ENCODE measurements at regions not wholly inside any gene's neighbourhood (a gene's known extent, or its start where the extent isn't known, plus 50 kb on each side); places are given as distances from the start of the nearest gene placed in this dataset.

- H3K4me3 ChIP-seq (ENCODE audit: low read depth, low read length), result no peak overlapping the region
- no peak overlapping the region for H3K27ac ChIP-seq (ENCODE audit: low read depth, low read length)
- no peaks in the 10 kb centered on the region for H3K4me1 ChIP-seq (ENCODE audit: control insufficient read depth, insufficient read depth, low read length, unreplicated experiment)
- no peaks in the 10 kb centered on the region for H3K79me2 ChIP-seq (ENCODE audit: control insufficient read depth, insufficient read depth, low read length, unreplicated experiment)
- no peak overlapping the region for H2AFZ ChIP-seq (ENCODE audit: low read length, unreplicated experiment)
- H3K27me3 ChIP-seq (ENCODE audit: insufficient read depth, low read length), result no peaks in the 10 kb centered on the region
- no peaks in the 10 kb centered on the region for H3K36me3 ChIP-seq (ENCODE audit: insufficient read depth, low read length)
These were observed 96.2 kb upstream of the TSHZ3 start for GRCh38 chr19:31445406-31445805.

GRCh38 chr19:31448221-31448657, 99.0 kb upstream of the TSHZ3 start:
- Histone ChIP-seq H2AFZ (ENCODE audit: low read length, unreplicated experiment) (no peak overlapping the region), H3K4me1 (ENCODE audit: control insufficient read depth, insufficient read depth, low read length, unreplicated experiment) (no peaks in the 10 kb centered on the region), H3K79me2 (ENCODE audit: control insufficient read depth, insufficient read depth, low read length, unreplicated experiment) (no peaks in the 10 kb centered on the region), H3K27me3 (ENCODE audit: insufficient read depth, low read length) (no peaks in the 10 kb centered on the region), H3K36me3 (ENCODE audit: insufficient read depth, low read length) (no peaks in the 10 kb centered on the region), H3K4me3 (ENCODE audit: low read depth, low read length) (no peak overlapping the region), H3K27ac (ENCODE audit: low read depth, low read length) (no peak overlapping the region)

- H3K4me3 ChIP-seq (ENCODE audit: low read depth, low read length), result no peak overlapping the region
- H2AFZ ChIP-seq (ENCODE audit: low read length, unreplicated experiment), result no peak overlapping the region
- H3K27me3 ChIP-seq (ENCODE audit: insufficient read depth, low read length), result no peaks in the 10 kb centered on the region
- H3K79me2 ChIP-seq (ENCODE audit: control insufficient read depth, insufficient read depth, low read length, unreplicated experiment), result no peaks in the 10 kb centered on the region
- H3K4me1 ChIP-seq (ENCODE audit: control insufficient read depth, insufficient read depth, low read length, unreplicated experiment), result no peaks in the 10 kb centered on the region
- no peaks in the 10 kb centered on the region for H3K36me3 ChIP-seq (ENCODE audit: insufficient read depth, low read length)
- no peak overlapping the region for H3K27ac ChIP-seq (ENCODE audit: low read depth, low read length)
These were observed 100.1 kb upstream of the TSHZ3 start for GRCh38 chr19:31449379-31449778.

- H3K27ac ChIP-seq (ENCODE audit: low read depth, low read length), result no peak overlapping the region
- H2AFZ ChIP-seq (ENCODE audit: low read length, unreplicated experiment), result no peak overlapping the region
- no peaks in the 10 kb centered on the region for H3K4me1 ChIP-seq (ENCODE audit: control insufficient read depth, insufficient read depth, low read length, unreplicated experiment)
- H3K4me3 ChIP-seq (ENCODE audit: low read depth, low read length), result no peak overlapping the region
- no peaks in the 10 kb centered on the region for H3K36me3 ChIP-seq (ENCODE audit: insufficient read depth, low read length)
- no peaks in the 10 kb centered on the region for H3K79me2 ChIP-seq (ENCODE audit: control insufficient read depth, insufficient read depth, low read length, unreplicated experiment)
- no peaks in the 10 kb centered on the region for H3K27me3 ChIP-seq (ENCODE audit: insufficient read depth, low read length)
These were observed 101.5 kb upstream of the TSHZ3 start for GRCh38 chr19:31450696-31451095.

- H3K4me3 ChIP-seq (ENCODE audit: low read depth, low read length), result no peak overlapping the region
- H2AFZ ChIP-seq (ENCODE audit: low read length, unreplicated experiment), result no peak overlapping the region
- H3K27ac ChIP-seq (ENCODE audit: low read depth, low read length), result no peak overlapping the region
- H3K4me1 ChIP-seq (ENCODE audit: control insufficient read depth, insufficient read depth, low read length, unreplicated experiment), result no peaks in the 10 kb centered on the region
- H3K36me3 ChIP-seq (ENCODE audit: insufficient read depth, low read length), result no peaks in the 10 kb centered on the region
- no peaks in the 10 kb centered on the region for H3K79me2 ChIP-seq (ENCODE audit: control insufficient read depth, insufficient read depth, low read length, unreplicated experiment)
- no peaks in the 10 kb centered on the region for H3K27me3 ChIP-seq (ENCODE audit: insufficient read depth, low read length)
These were observed 102.6 kb upstream of the TSHZ3 start for GRCh38 chr19:31451686-31452330.

- Histone ChIP-seq H3K4me1 (ENCODE audit: control insufficient read depth, insufficient read depth, low read length, unreplicated experiment) (no peaks in the 10 kb centered on the region), H3K4me3 (ENCODE audit: low read depth, low read length) (no peak overlapping the region), H3K27ac (ENCODE audit: low read depth, low read length) (no peak overlapping the region), H3K36me3 (ENCODE audit: insufficient read depth, low read length) (no peaks in the 10 kb centered on the region), H3K27me3 (ENCODE audit: insufficient read depth, low read length) (no peaks in the 10 kb centered on the region), H2AFZ (ENCODE audit: low read length, unreplicated experiment) (no peak overlapping the region), H3K79me2 (ENCODE audit: control insufficient read depth, insufficient read depth, low read length, unreplicated experiment) (no peaks in the 10 kb centered on the region)
These were observed 110.2 kb upstream of the TSHZ3 start for GRCh38 chr19:31459430-31459829.

- Histone ChIP-seq H3K4me3 (ENCODE audit: low read depth, low read length) (no peak overlapping the region), H2AFZ (ENCODE audit: low read length, unreplicated experiment) (no peak overlapping the region), H3K27ac (ENCODE audit: low read depth, low read length) (no peak overlapping the region), H3K4me1 (ENCODE audit: control insufficient read depth, insufficient read depth, low read length, unreplicated experiment) (no peaks in the 10 kb centered on the region), H3K79me2 (ENCODE audit: control insufficient read depth, insufficient read depth, low read length, unreplicated experiment) (no peaks in the 10 kb centered on the region), H3K36me3 (ENCODE audit: insufficient read depth, low read length) (no peaks in the 10 kb centered on the region), H3K27me3 (ENCODE audit: insufficient read depth, low read length) (no peaks in the 10 kb centered on the region)
These were observed 112.7 kb upstream of the TSHZ3 start for GRCh38 chr19:31461814-31462539.

GRCh38 chr19:31470229-31470939, 121.1 kb upstream of the TSHZ3 start:
- Histone ChIP-seq H2AFZ (ENCODE audit: low read length, unreplicated experiment) (no peak overlapping the region), H3K79me2 (ENCODE audit: control insufficient read depth, insufficient read depth, low read length, unreplicated experiment) (no peaks in the 10 kb centered on the region), H3K4me3 (ENCODE audit: low read depth, low read length) (no peak overlapping the region), H3K27me3 (ENCODE audit: insufficient read depth, low read length) (no peaks in the 10 kb centered on the region), H3K36me3 (ENCODE audit: insufficient read depth, low read length) (no peaks in the 10 kb centered on the region), H3K27ac (ENCODE audit: low read depth, low read length) (no peak overlapping the region), H3K4me1 (ENCODE audit: control insufficient read depth, insufficient read depth, low read length, unreplicated experiment) (no peaks in the 10 kb centered on the region)

- H3K27ac ChIP-seq (ENCODE audit: low read depth, low read length), result no peak overlapping the region
- H3K79me2 ChIP-seq (ENCODE audit: control insufficient read depth, insufficient read depth, low read length, unreplicated experiment), result no peaks in the 10 kb centered on the region
- no peaks in the 10 kb centered on the region for H3K27me3 ChIP-seq (ENCODE audit: insufficient read depth, low read length)
- H2AFZ ChIP-seq (ENCODE audit: low read length, unreplicated experiment), result no peak overlapping the region
- no peaks in the 10 kb centered on the region for H3K4me1 ChIP-seq (ENCODE audit: control insufficient read depth, insufficient read depth, low read length, unreplicated experiment)
- no peak overlapping the region for H3K4me3 ChIP-seq (ENCODE audit: low read depth, low read length)
- no peaks in the 10 kb centered on the region for H3K36me3 ChIP-seq (ENCODE audit: insufficient read depth, low read length)
These were observed 121.7 kb upstream of the TSHZ3 start for GRCh38 chr19:31470952-31471351.

- H2AFZ ChIP-seq (ENCODE audit: low read length, unreplicated experiment), result no peak overlapping the region
- H3K79me2 ChIP-seq (ENCODE audit: control insufficient read depth, insufficient read depth, low read length, unreplicated experiment), result no peaks in the 10 kb centered on the region
- no peak overlapping the region for H3K27ac ChIP-seq (ENCODE audit: low read depth, low read length)
- no peak overlapping the region for H3K4me3 ChIP-seq (ENCODE audit: low read depth, low read length)
- no peaks in the 10 kb centered on the region for H3K36me3 ChIP-seq (ENCODE audit: insufficient read depth, low read length)
- no peaks in the 10 kb centered on the region for H3K4me1 ChIP-seq (ENCODE audit: control insufficient read depth, insufficient read depth, low read length, unreplicated experiment)
- H3K27me3 ChIP-seq (ENCODE audit: insufficient read depth, low read length), result no peaks in the 10 kb centered on the region
These were observed 129.0 kb upstream of the TSHZ3 start for GRCh38 chr19:31478241-31478640.

All from ACC112 (cell line).